Esophagus (tissue), 2 donors: ENCODE measurements at regions not wholly inside any gene's neighbourhood (a gene's known extent, or its start where the extent isn't known, plus 50 kb on each side); places are given as distances from the start of the nearest gene placed in this dataset.

Experiments used
- H3K27ac ChIP-seq, 2 donors: one replicate each; pipeline ENCODE4 v1.5.1; 2013; ENCODE audit warnings: low read depth in 2 of 2, mild to moderate bottlenecking in 2 of 2, inconsistent platforms in 1 of 2, low read length in 1 of 2, moderate library complexity in 1 of 2
- H3K27me3 ChIP-seq, 2 donors: one replicate each; pipeline ENCODE4 v1.6.1; 2013; ENCODE audit warnings: low read length in 2 of 2, control low read depth in 1 of 2, mild to moderate bottlenecking in 1 of 2; ENCODE audit not compliant: insufficient read depth in 2 of 2, control insufficient read depth in 1 of 2
- H3K36me3 ChIP-seq, 2 donors: one replicate each; pipeline ENCODE4 v1.6.1; 2013; ENCODE audit warnings: low read length in 1 of 2; ENCODE audit not compliant: control insufficient read depth in 2 of 2, insufficient read depth in 2 of 2
- H3K4me1 ChIP-seq, 2 donors: one replicate each; pipeline ENCODE4 v1.6.1; 2013; ENCODE audit warnings: low read length in 1 of 2; ENCODE audit not compliant: control insufficient read depth in 2 of 2, insufficient read depth in 2 of 2
- H3K4me3 ChIP-seq, 2 donors: one replicate each; pipeline ENCODE4 v1.5.1; 2013; ENCODE audit warnings: low read length in 2 of 2, mild to moderate bottlenecking in 2 of 2, low read depth in 1 of 2, moderate library complexity in 1 of 2
- H3K9me3 ChIP-seq, 2 donors: one replicate each; pipeline ENCODE4 v1.6.1; 2013; ENCODE audit warnings: mild to moderate bottlenecking in 2 of 2, low read depth in 1 of 2, low read length in 1 of 2, moderate library complexity in 1 of 2; ENCODE audit not compliant: control insufficient read depth in 2 of 2, insufficient read depth in 1 of 2
- WGBS, 2 donors: extraction: QIAGEN DNeasy Blood & Tissue Kit; methylation state at CpG; one replicate each; pipeline ENCODE4 v1.1.7; 2013; 5-methylcytosine and 5-hydroxymethylcytosine counted together
- donor health status: healthy with polysubstance abuse.
- donor health status: Bipolar disorder and iron deficiency.

GRCh38 chr2:180660881-180661685, 319.3 kb upstream of the UBE2E3 start:
- Histone ChIP-seq H3K9me3 (peaks cover 0 to 2% of the 10 kb centered on the region in 2 donors), H3K36me3 (no peaks in the 10 kb centered on the region)
- 85 to 86% methylated on average over 5 of the region's 5 CpGs for WGBS, 2 donors

GRCh38 chr2:180660207-180660606, 320.2 kb upstream of the UBE2E3 start:
- Histone ChIP-seq H3K36me3 (no peaks in the 10 kb centered on the region), H3K9me3 (peaks cover 0 to 2% of the 10 kb centered on the region in 2 donors), H3K4me3 (no peak overlapping the region), H3K27ac (no peak overlapping the region), H3K4me1 (no peaks in the 10 kb centered on the region), H3K27me3 (no peaks in the 10 kb centered on the region)
- 66 to 74% methylated on average over 8 of the region's 8 CpGs for WGBS, 2 donors

More at GRCh38 chr2:180660881-180661685, 319.3 kb upstream of the UBE2E3 start:
- H3K27ac ChIP-seq: no peak overlapping the region
- H3K27me3 ChIP-seq: no peaks in the 10 kb centered on the region
- H3K4me1 ChIP-seq: no peaks in the 10 kb centered on the region
- H3K4me3 ChIP-seq: no peak overlapping the region

- Histone ChIP-seq H3K36me3 (no peaks in the 10 kb centered on the region), H3K4me1 (no peaks in the 10 kb centered on the region), H3K27me3 (no peaks in the 10 kb centered on the region), H3K9me3 (no peaks in the 10 kb centered on the region), H3K27ac (no peak overlapping the region), H3K4me3 (no peak overlapping the region)
- 85 to 94% methylated on average over 1 of the region's 1 CpG for WGBS, 2 donors
Observed at GRCh38 chr2:180657054-180657453, 323.4 kb upstream of the UBE2E3 start.

- Histone ChIP-seq H3K9me3 (no peaks in the 10 kb centered on the region), H3K36me3 (no peaks in the 10 kb centered on the region), H3K4me3 (no peak overlapping the region), H3K4me1 (no peaks in the 10 kb centered on the region), H3K27me3 (no peaks in the 10 kb centered on the region), H3K27ac (no peak overlapping the region)
- WGBS, 2 donors: 62 to 72% methylated on average over 1 of the region's 1 CpG
Observed at GRCh38 chr2:180656455-180656847, 324.0 kb upstream of the UBE2E3 start.

- no peaks in the 10 kb centered on the region for H3K36me3 ChIP-seq
- no peaks in the 10 kb centered on the region for H3K4me1 ChIP-seq
- H3K27me3 ChIP-seq: no peaks in the 10 kb centered on the region
- H3K27ac ChIP-seq: no peak overlapping the region
- H3K4me3 ChIP-seq: no peak overlapping the region
- no peaks in the 10 kb centered on the region for H3K9me3 ChIP-seq
- WGBS, 2 donors: 93 to 94% methylated on average over 1 of the region's 1 CpG
Observed at GRCh38 chr2:180655842-180656454, 324.5 kb upstream of the UBE2E3 start.

- no peaks in the 10 kb centered on the region for H3K27me3 ChIP-seq
- H3K9me3 ChIP-seq: no peaks in the 10 kb centered on the region
- H3K36me3 ChIP-seq: no peaks in the 10 kb centered on the region
- H3K27ac ChIP-seq: no peak overlapping the region
- 66 to 83% methylated on average over 2 of the region's 2 CpGs for WGBS, 2 donors
- H3K4me1 ChIP-seq: no peaks in the 10 kb centered on the region
- H3K4me3 ChIP-seq: no peak overlapping the region
Observed at GRCh38 chr2:180655393-180655792, 325.0 kb upstream of the UBE2E3 start.

GRCh38 chr2:180653481-180653880, 326.9 kb upstream of the UBE2E3 start:
- Histone ChIP-seq H3K4me1 (no peaks in the 10 kb centered on the region), H3K9me3 (no peaks in the 10 kb centered on the region), H3K27me3 (no peaks in the 10 kb centered on the region)

GRCh38 chr2:180652794-180653193, 327.6 kb upstream of the UBE2E3 start:
- Histone ChIP-seq H3K9me3 (no peaks in the 10 kb centered on the region), H3K27ac (no peak overlapping the region), H3K27me3 (no peaks in the 10 kb centered on the region), H3K36me3 (no peaks in the 10 kb centered on the region), H3K4me3 (no peak overlapping the region), H3K4me1 (no peaks in the 10 kb centered on the region)

More at GRCh38 chr2:180653481-180653880, 326.9 kb upstream of the UBE2E3 start:
- Histone ChIP-seq H3K27ac (no peak overlapping the region), H3K36me3 (no peaks in the 10 kb centered on the region), H3K4me3 (no peak overlapping the region)

GRCh38 chr2:180651596-180651995, 328.8 kb upstream of the UBE2E3 start:
- Histone ChIP-seq H3K4me3 (no peak overlapping the region), H3K9me3 (no peaks in the 10 kb centered on the region), H3K4me1 (no peaks in the 10 kb centered on the region), H3K27me3 (no peaks in the 10 kb centered on the region), H3K36me3 (no peaks in the 10 kb centered on the region), H3K27ac (no peak overlapping the region)
- WGBS, 2 donors: 83 to 84% methylated on average over 8 of the region's 8 CpGs

GRCh38 chr2:180647621-180648020, 332.8 kb upstream of the UBE2E3 start:
- Histone ChIP-seq H3K27me3 (no peaks in the 10 kb centered on the region), H3K27ac (no peak overlapping the region), H3K36me3 (no peaks in the 10 kb centered on the region), H3K4me3 (no peak overlapping the region), H3K9me3 (no peaks in the 10 kb centered on the region), H3K4me1 (no peaks in the 10 kb centered on the region)
- 44 to 52% methylated on average over 3 of the region's 3 CpGs for WGBS, 2 donors
